ENCODE measurements at regions not wholly inside any gene's neighbourhood (a gene's known extent, or its start where the extent isn't known, plus 50 kb on each side); places are given as distances from the start of the nearest gene placed in this dataset.

- no peak for TF ChIP-seq Cebpa-rat (IDR thresholded peaks at IDR 0.05)
- H3K27ac ChIP-seq: no peak overlapping the region
- H3K27me3 ChIP-seq: no peaks in the 10 kb centered on the region
- no peaks in the 10 kb centered on the region for H3K36me3 ChIP-seq
- H4K20me1 ChIP-seq: no peaks in the 10 kb centered on the region
- no peak overlapping the region for H3K4me3 ChIP-seq
- H3K4me2 ChIP-seq: no peak overlapping the region
- H3K9ac ChIP-seq: no peak overlapping the region
- H3K4me1 ChIP-seq: peaks cover 14% of the 10 kb centered on the region; the same call in 1 of the 2 replicates
- no peaks in the 10 kb centered on the region for H3K9me3 ChIP-seq
Measured at GRCh38 chr5:2177244-2177643, 294.5 kb upstream of the IRX4 start.

- H3K9me3 ChIP-seq: no peaks in the 10 kb centered on the region
- H3K36me3 ChIP-seq: no peaks in the 10 kb centered on the region
- TF ChIP-seq Cebpa-rat (IDR thresholded peaks at IDR 0.05): no peak
- H3K4me2 ChIP-seq: no peak overlapping the region
- peaks cover 14% of the 10 kb centered on the region; the same call in 1 of the 2 replicates for H3K4me1 ChIP-seq
- no peaks in the 10 kb centered on the region for H4K20me1 ChIP-seq
- no peak overlapping the region for H3K4me3 ChIP-seq
- no peak overlapping the region for H3K27ac ChIP-seq
- no peak overlapping the region for H3K9ac ChIP-seq
- no peaks in the 10 kb centered on the region for H3K27me3 ChIP-seq
Measured at GRCh38 chr5:2176581-2176980, 293.9 kb upstream of the IRX4 start.

GRCh38 chr5:2175842-2176404 is 293.2 kb upstream of the IRX4 start:
- no peak overlapping the region for H3K9ac ChIP-seq
- no peak overlapping the region for H3K27ac ChIP-seq
- no peaks in the 10 kb centered on the region for H4K20me1 ChIP-seq
- peaks cover 14% of the 10 kb centered on the region; the same call in 1 of the 2 replicates for H3K4me1 ChIP-seq
- no peak overlapping the region for H3K4me3 ChIP-seq
- no peak overlapping the region for H3K4me2 ChIP-seq
- H3K9me3 ChIP-seq: no peaks in the 10 kb centered on the region
- H3K27me3 ChIP-seq: no peaks in the 10 kb centered on the region
- TF ChIP-seq Cebpa-rat (IDR thresholded peaks at IDR 0.05): no peak
- H3K36me3 ChIP-seq: no peaks in the 10 kb centered on the region

- no peak for TF ChIP-seq Cebpa-rat (IDR thresholded peaks at IDR 0.05)
- Histone ChIP-seq H3K27me3 (no peaks in the 10 kb centered on the region), H3K9me3 (no peaks in the 10 kb centered on the region), H3K4me1 (peaks cover 14% of the 10 kb centered on the region; the same call in 1 of the 2 replicates), H3K27ac (no peak overlapping the region), H4K20me1 (no peaks in the 10 kb centered on the region), H3K9ac (no peak overlapping the region), H3K4me3 (no peak overlapping the region), H3K36me3 (no peaks in the 10 kb centered on the region), H3K4me2 (no peak overlapping the region)
Measured at GRCh38 chr5:2175041-2175440, 292.3 kb upstream of the IRX4 start.

GRCh38 chr5:2174538-2174937 is 291.8 kb upstream of the IRX4 start:
- peaks cover 14% of the 10 kb centered on the region; the same call in 1 of the 2 replicates for H3K4me1 ChIP-seq
- no peaks in the 10 kb centered on the region for H3K27me3 ChIP-seq
- no peak for TF ChIP-seq Cebpa-rat (IDR thresholded peaks at IDR 0.05)
- no peaks in the 10 kb centered on the region for H4K20me1 ChIP-seq
- H3K27ac ChIP-seq: no peak overlapping the region
- no peak overlapping the region for H3K4me2 ChIP-seq
- no peaks in the 10 kb centered on the region for H3K36me3 ChIP-seq
- H3K4me3 ChIP-seq: no peak overlapping the region
- no peak overlapping the region for H3K9ac ChIP-seq
- no peaks in the 10 kb centered on the region for H3K9me3 ChIP-seq

GRCh38 chr5:2173151-2173834 is 290.6 kb upstream of the IRX4 start:
- H3K9ac ChIP-seq: no peak overlapping the region
- H4K20me1 ChIP-seq: no peaks in the 10 kb centered on the region
- no peak for TF ChIP-seq Cebpa-rat (IDR thresholded peaks at IDR 0.05)
- no peaks in the 10 kb centered on the region for H3K27me3 ChIP-seq
- no peak overlapping the region for H3K4me2 ChIP-seq
- H3K4me1 ChIP-seq: peaks cover 14% of the 10 kb centered on the region; the same call in 1 of the 2 replicates
- no peak overlapping the region for H3K4me3 ChIP-seq
- no peaks in the 10 kb centered on the region for H3K9me3 ChIP-seq
- H3K27ac ChIP-seq: no peak overlapping the region
- no peaks in the 10 kb centered on the region for H3K36me3 ChIP-seq

GRCh38 chr5:2172471-2172870 is 289.7 kb upstream of the IRX4 start:
- Histone ChIP-seq H4K20me1 (no peaks in the 10 kb centered on the region), H3K36me3 (no peaks in the 10 kb centered on the region), H3K9me3 (no peaks in the 10 kb centered on the region), H3K4me3 (no peak overlapping the region), H3K9ac (no peak overlapping the region), H3K4me1 (peaks cover 14% of the 10 kb centered on the region; the same call in 1 of the 2 replicates), H3K27ac (no peak overlapping the region), H3K27me3 (no peaks in the 10 kb centered on the region), H3K4me2 (no peak overlapping the region)
- no peak for TF ChIP-seq Cebpa-rat (IDR thresholded peaks at IDR 0.05)

- no peaks in the 10 kb centered on the region for H4K20me1 ChIP-seq
- H3K4me2 ChIP-seq: no peak overlapping the region
- no peak overlapping the region for H3K27ac ChIP-seq
- no peak for TF ChIP-seq Cebpa-rat (IDR thresholded peaks at IDR 0.05)
- H3K4me3 ChIP-seq: no peak overlapping the region
- H3K4me1 ChIP-seq: peaks cover 17% of the 10 kb centered on the region; the same call in 1 of the 2 replicates
- H3K9me3 ChIP-seq: no peaks in the 10 kb centered on the region
- no peaks in the 10 kb centered on the region for H3K36me3 ChIP-seq
- no peaks in the 10 kb centered on the region for H3K27me3 ChIP-seq
- no peak overlapping the region for H3K9ac ChIP-seq
Measured at GRCh38 chr5:2170761-2171160, 288.0 kb upstream of the IRX4 start.

GRCh38 chr5:2169850-2170760 is 287.4 kb upstream of the IRX4 start:
- no peak overlapping the region for H3K9ac ChIP-seq
- no peak overlapping the region for H3K4me2 ChIP-seq
- no peak overlapping the region for H3K27ac ChIP-seq
- H3K4me1 ChIP-seq: 0 out of 2 replicates have a peak, but pooled peaks cover 14% of the 10 kb centered on the region
- H3K27me3 ChIP-seq: no peaks in the 10 kb centered on the region
- H3K4me3 ChIP-seq: no peak overlapping the region
- TF ChIP-seq Cebpa-rat (IDR thresholded peaks at IDR 0.05): no peak
- H3K36me3 ChIP-seq: no peaks in the 10 kb centered on the region
- H4K20me1 ChIP-seq: no peaks in the 10 kb centered on the region
- H3K9me3 ChIP-seq: no peaks in the 10 kb centered on the region

GRCh38 chr5:2169430-2169808 is 286.7 kb upstream of the IRX4 start:
- Histone ChIP-seq H3K27me3 (no peaks in the 10 kb centered on the region), H3K9me3 (no peaks in the 10 kb centered on the region), H3K36me3 (no peaks in the 10 kb centered on the region), H3K4me1 (0 out of 2 replicates have a peak, but pooled peaks cover 14% of the 10 kb centered on the region), H3K27ac (no peak overlapping the region), H3K4me2 (no peak overlapping the region), H4K20me1 (no peaks in the 10 kb centered on the region), H3K9ac (no peak overlapping the region), H3K4me3 (no peak overlapping the region)
- TF ChIP-seq Cebpa-rat (IDR thresholded peaks at IDR 0.05): no peak
